Thyroid gland (tissue), 4 donors: ENCODE measurements at regions not wholly inside any gene's neighbourhood (a gene's known extent, or its start where the extent isn't known, plus 50 kb on each side); places are given as distances from the start of the nearest gene placed in this dataset.

Source experiments
- POLR2A ChIP-seq, 2 donors: fragments of 450-650 bp; IDR thresholded peaks; one replicate each; pipeline ENCODE4 v1.6.1; 2017; ENCODE audit warnings: antibody characterized with exemption in 2 of 2, mild to moderate bottlenecking in 2 of 2, moderate library complexity in 1 of 2
- TF ChIP-seq, protein P1 (sequence below), 6 experiments: fragments of 200-600 bp in 3 of 6; fragments of 450-650 bp in 3 of 6; sonication (generic) in 3 of 6; IDR thresholded peaks; one replicate each; pipeline ENCODE4 v1.5.1; 2016 to 2019; ENCODE audit warnings: antibody characterized with exemption in 6 of 6, mild to moderate bottlenecking in 2 of 6, inconsistent platforms in 1 of 6, moderate library complexity in 1 of 6

DNA sequence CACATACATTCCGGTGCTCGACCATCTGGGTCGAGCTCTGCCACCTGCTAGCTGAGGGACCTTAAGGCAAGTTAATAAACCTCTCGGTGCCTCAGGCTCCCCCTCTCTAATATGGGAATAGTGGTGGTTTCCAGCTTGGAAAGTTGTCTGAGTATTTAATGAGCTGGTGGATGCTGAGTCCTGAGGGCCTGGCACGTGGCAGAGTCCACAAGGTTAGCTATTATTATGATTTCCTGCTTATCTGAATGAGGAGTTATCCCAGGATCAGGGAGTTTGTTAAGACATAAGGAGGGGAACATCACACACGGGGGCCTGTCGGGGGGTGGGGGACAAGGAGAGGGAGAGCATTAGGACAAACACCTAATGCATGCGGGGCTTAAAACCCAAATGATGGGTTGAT, 80.1 kb upstream of the SLC22A23 start:
- TF ChIP-seq, protein P1, sequence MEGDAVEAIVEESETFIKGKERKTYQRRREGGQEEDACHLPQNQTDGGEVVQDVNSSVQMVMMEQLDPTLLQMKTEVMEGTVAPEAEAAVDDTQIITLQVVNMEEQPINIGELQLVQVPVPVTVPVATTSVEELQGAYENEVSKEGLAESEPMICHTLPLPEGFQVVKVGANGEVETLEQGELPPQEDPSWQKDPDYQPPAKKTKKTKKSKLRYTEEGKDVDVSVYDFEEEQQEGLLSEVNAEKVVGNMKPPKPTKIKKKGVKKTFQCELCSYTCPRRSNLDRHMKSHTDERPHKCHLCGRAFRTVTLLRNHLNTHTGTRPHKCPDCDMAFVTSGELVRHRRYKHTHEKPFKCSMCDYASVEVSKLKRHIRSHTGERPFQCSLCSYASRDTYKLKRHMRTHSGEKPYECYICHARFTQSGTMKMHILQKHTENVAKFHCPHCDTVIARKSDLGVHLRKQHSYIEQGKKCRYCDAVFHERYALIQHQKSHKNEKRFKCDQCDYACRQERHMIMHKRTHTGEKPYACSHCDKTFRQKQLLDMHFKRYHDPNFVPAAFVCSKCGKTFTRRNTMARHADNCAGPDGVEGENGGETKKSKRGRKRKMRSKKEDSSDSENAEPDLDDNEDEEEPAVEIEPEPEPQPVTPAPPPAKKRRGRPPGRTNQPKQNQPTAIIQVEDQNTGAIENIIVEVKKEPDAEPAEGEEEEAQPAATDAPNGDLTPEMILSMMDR (IDR thresholded peaks at IDR 0.05): no peak
- TF ChIP-seq POLR2A (IDR thresholded peaks at IDR 0.05): no peak
